PC-3 (cell line): ENCODE measurements at regions not wholly inside any gene's neighbourhood (a gene's known extent, or its start where the extent isn't known, plus 50 kb on each side); places are given as distances from the start of the nearest gene placed in this dataset.

Experiments
- CTCF ChIP-seq: fragments of 300-600 bp; sonication (generic); conservative IDR thresholded peaks from 2 replicates; pipeline ENCODE4 v1.5.1; 2017; ENCODE audit warnings: antibody characterized with exemption, low read depth, mild to moderate bottlenecking, low read length
- EZH2 ChIP-seq: fragments of 300-600 bp; sonication (generic); IDR thresholded peaks from one replicate; pipeline ENCODE4 v1.6.1; 2017; ENCODE audit warnings: antibody characterized with exemption, mild to moderate bottlenecking, low read length; ENCODE audit not compliant: unreplicated experiment
- EZH2phosphoT487 ChIP-seq: fragments of 300-600 bp; sonication (generic); IDR thresholded peaks from 2 replicates; pipeline ENCODE4 v1.6.1; 2018; ENCODE audit warnings: mild to moderate bottlenecking, antibody characterized with exemption, low read length, borderline replicate concordance

DNA sequence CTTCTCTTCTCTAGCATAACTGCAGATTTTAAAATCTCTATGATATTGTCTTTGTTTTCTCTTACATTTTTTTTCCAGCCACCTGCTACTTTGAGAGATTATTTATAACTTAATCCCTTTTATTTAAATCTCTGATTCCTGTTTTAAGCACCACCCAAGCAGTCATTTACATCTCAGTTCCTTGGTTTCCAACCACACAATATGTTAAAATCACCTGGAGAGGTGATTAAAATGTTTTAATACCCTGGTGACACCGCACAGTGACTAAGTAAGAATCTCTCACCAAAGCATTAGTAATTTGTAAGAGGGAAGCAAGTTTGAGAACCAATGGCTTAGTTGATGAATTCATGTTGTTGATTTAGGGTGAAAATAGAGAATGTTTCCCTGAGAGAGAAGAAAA lies 849.8 kb downstream of the TMTC2 start:
- TF ChIP-seq CTCF (no peak), EZH2phosphoT487 (no peak), EZH2 (no peak)
